H7 (cell line): ENCODE measurements at regions not wholly inside any gene's neighbourhood (a gene's known extent, or its start where the extent isn't known, plus 50 kb on each side); places are given as distances from the start of the nearest gene placed in this dataset.
"Not testable (repeated sequence)": the region's sequence is repeated elsewhere in the genome, so short reads cannot be mapped to it uniquely, and the experiment has no call there.

Source experiments
- DNase-seq: peaks from one replicate; pipeline ENCODE4 v3.0.0; 2012
- H3K27me3 ChIP-seq: 2 replicates; pipeline ENCODE4 v1.6.0; 2011; ENCODE audit warnings: mild to moderate bottlenecking, low read length; ENCODE audit not compliant: control insufficient read depth, insufficient read depth
- H3K36me3 ChIP-seq: replicated peaks from 2 replicates; pipeline ENCODE4 v1.5.1; 2011; ENCODE audit warnings: low read length; ENCODE audit not compliant: control insufficient read depth, insufficient read depth
- H3K4me3 ChIP-seq: 2 replicates; pipeline ENCODE4 v1.5.1; 2011; ENCODE audit warnings: low read depth, mild to moderate bottlenecking, control low read depth, low read length, moderate library complexity; ENCODE audit not compliant: insufficient read depth

GRCh38 chr7:149975608-149976007 lies 101.8 kb downstream of the ATP6V0E2 start:
- not testable (repeated sequence) for H3K36me3 ChIP-seq, DNase-seq, H3K27me3 ChIP-seq, H3K4me3 ChIP-seq

GRCh38 chr7:149978537-149978936 lies 104.8 kb downstream of the ATP6V0E2 start:
- H3K27me3 ChIP-seq, H3K4me3 ChIP-seq, H3K36me3 ChIP-seq, DNase-seq: not testable (repeated sequence)

- not testable (repeated sequence) for H3K4me3 ChIP-seq, DNase-seq, H3K27me3 ChIP-seq, H3K36me3 ChIP-seq
Observed at GRCh38 chr7:149978944-149979343, 105.2 kb downstream of the ATP6V0E2 start.

GRCh38 chr7:149982537-149983112 lies 108.9 kb downstream of the ATP6V0E2 start:
- H3K27me3 ChIP-seq, DNase-seq, H3K36me3 ChIP-seq, H3K4me3 ChIP-seq: not testable (repeated sequence)

GRCh38 chr7:149986866-149987265 lies 113.1 kb downstream of the ATP6V0E2 start:
- H3K36me3 ChIP-seq, H3K4me3 ChIP-seq, DNase-seq, H3K27me3 ChIP-seq: not testable (repeated sequence)

- DNase-seq, H3K27me3 ChIP-seq, H3K4me3 ChIP-seq, H3K36me3 ChIP-seq: not testable (repeated sequence)
Observed at GRCh38 chr7:149991652-149992302, 118.0 kb downstream of the ATP6V0E2 start.

GRCh38 chr7:149992366-149992765 lies 118.6 kb downstream of the ATP6V0E2 start:
- H3K4me3 ChIP-seq, DNase-seq, H3K36me3 ChIP-seq, H3K27me3 ChIP-seq: not testable (repeated sequence)

- not testable (repeated sequence) for H3K4me3 ChIP-seq, DNase-seq, H3K36me3 ChIP-seq, H3K27me3 ChIP-seq
Observed at GRCh38 chr7:149995369-149996026, 121.7 kb downstream of the ATP6V0E2 start.

GRCh38 chr7:150000780-150001599 lies 127.2 kb downstream of the ATP6V0E2 start:
- not testable (repeated sequence) for H3K27me3 ChIP-seq, H3K36me3 ChIP-seq, H3K4me3 ChIP-seq
- DNase-seq, result peak; percentile 26

GRCh38 chr7:150003304-150003810 lies 129.6 kb downstream of the ATP6V0E2 start:
- no peak overlapping the region for H3K4me3 ChIP-seq
- DNase-seq, result peak; percentile 7
- no peaks in the 10 kb centered on the region for H3K36me3 ChIP-seq
- H3K27me3 ChIP-seq, result no peaks in the 10 kb centered on the region

GRCh38 chr7:150003973-150004372 lies 130.2 kb downstream of the ATP6V0E2 start:
- H3K4me3 ChIP-seq, H3K27me3 ChIP-seq, H3K36me3 ChIP-seq, DNase-seq: not testable (repeated sequence)

- H3K27me3 ChIP-seq, DNase-seq, H3K36me3 ChIP-seq, H3K4me3 ChIP-seq: not testable (repeated sequence)
Observed at GRCh38 chr7:150004843-150005242, 131.1 kb downstream of the ATP6V0E2 start.

GRCh38 chr7:150009620-150010303 lies 136.0 kb downstream of the ATP6V0E2 start:
- not testable (repeated sequence) for DNase-seq, H3K27me3 ChIP-seq

GRCh38 chr7:150016651-150017189 lies 143.0 kb downstream of the ATP6V0E2 start:
- not testable (repeated sequence) for H3K4me3 ChIP-seq, DNase-seq, H3K27me3 ChIP-seq, H3K36me3 ChIP-seq

More at GRCh38 chr7:150009620-150010303, 136.0 kb downstream of the ATP6V0E2 start:
- H3K36me3 ChIP-seq, H3K4me3 ChIP-seq: not testable (repeated sequence)
